ENCODE measurements at regions not wholly inside any gene's neighbourhood (a gene's known extent, or its start where the extent isn't known, plus 50 kb on each side); places are given as distances from the start of the nearest gene placed in this dataset.

GRCh38 chr20:20782755-20783154, 70.3 kb upstream of the RALGAPA2 start:
- Histone ChIP-seq H3K27ac (no peak overlapping the region), H3K4me1 (ENCODE audit: control insufficient read depth in 1 of 2, low read depth in 2 of 2) (no peaks in the 10 kb centered on the region), H3K9me3 (no peaks in the 10 kb centered on the region), H3K4me3 (no peak overlapping the region), H3K36me3 (no peaks in the 10 kb centered on the region), H3K27me3 (replicated peaks; ENCODE audit: insufficient read depth) (no peaks in the 10 kb centered on the region)
- ATAC-seq (ENCODE audit: insufficient number of reproducible peaks, low FRiP score, low read depth) = no peak
- DNase-seq (ENCODE audit: low spot score) = no peak
- TF ChIP-seq, protein P1, sequence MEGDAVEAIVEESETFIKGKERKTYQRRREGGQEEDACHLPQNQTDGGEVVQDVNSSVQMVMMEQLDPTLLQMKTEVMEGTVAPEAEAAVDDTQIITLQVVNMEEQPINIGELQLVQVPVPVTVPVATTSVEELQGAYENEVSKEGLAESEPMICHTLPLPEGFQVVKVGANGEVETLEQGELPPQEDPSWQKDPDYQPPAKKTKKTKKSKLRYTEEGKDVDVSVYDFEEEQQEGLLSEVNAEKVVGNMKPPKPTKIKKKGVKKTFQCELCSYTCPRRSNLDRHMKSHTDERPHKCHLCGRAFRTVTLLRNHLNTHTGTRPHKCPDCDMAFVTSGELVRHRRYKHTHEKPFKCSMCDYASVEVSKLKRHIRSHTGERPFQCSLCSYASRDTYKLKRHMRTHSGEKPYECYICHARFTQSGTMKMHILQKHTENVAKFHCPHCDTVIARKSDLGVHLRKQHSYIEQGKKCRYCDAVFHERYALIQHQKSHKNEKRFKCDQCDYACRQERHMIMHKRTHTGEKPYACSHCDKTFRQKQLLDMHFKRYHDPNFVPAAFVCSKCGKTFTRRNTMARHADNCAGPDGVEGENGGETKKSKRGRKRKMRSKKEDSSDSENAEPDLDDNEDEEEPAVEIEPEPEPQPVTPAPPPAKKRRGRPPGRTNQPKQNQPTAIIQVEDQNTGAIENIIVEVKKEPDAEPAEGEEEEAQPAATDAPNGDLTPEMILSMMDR (IDR thresholded peaks at IDR 0.05) = no peak

- ATAC-seq (ENCODE audit: insufficient number of reproducible peaks, low FRiP score, low read depth) (no peak), DNase-seq (ENCODE audit: low spot score) (no peak)
- H3K4me1 ChIP-seq (ENCODE audit: control insufficient read depth in 1 of 2, low read depth in 2 of 2) = no peaks in the 10 kb centered on the region
- TF ChIP-seq, protein P1 (IDR thresholded peaks at IDR 0.05) = no peak
- H3K27ac ChIP-seq = no peak overlapping the region
- H3K36me3 ChIP-seq = no peaks in the 10 kb centered on the region
- H3K4me3 ChIP-seq = no peak overlapping the region
- H3K27me3 ChIP-seq (replicated peaks; ENCODE audit: insufficient read depth) = no peaks in the 10 kb centered on the region
- H3K9me3 ChIP-seq = no peaks in the 10 kb centered on the region
These were observed 69.8 kb upstream of the RALGAPA2 start for GRCh38 chr20:20782231-20782630.

- Histone ChIP-seq H3K36me3 (no peaks in the 10 kb centered on the region), H3K27ac (no peak overlapping the region), H3K27me3 (replicated peaks; ENCODE audit: insufficient read depth) (no peaks in the 10 kb centered on the region), H3K9me3 (no peaks in the 10 kb centered on the region), H3K4me1 (ENCODE audit: control insufficient read depth in 1 of 2, low read depth in 2 of 2) (no peaks in the 10 kb centered on the region), H3K4me3 (no peak overlapping the region)
- TF ChIP-seq, protein P1 (IDR thresholded peaks at IDR 0.05) = no peak
- DNase-seq (ENCODE audit: low spot score) = no peak
- ATAC-seq (ENCODE audit: insufficient number of reproducible peaks, low FRiP score, low read depth) = no peak
These were observed 68.6 kb upstream of the RALGAPA2 start for GRCh38 chr20:20781029-20781428.

- TF ChIP-seq, protein P1 (IDR thresholded peaks at IDR 0.05) = no peak
- no peak overlapping the region for H3K4me3 ChIP-seq
- DNase-seq (ENCODE audit: low spot score) (peak; percentile 9), ATAC-seq (ENCODE audit: insufficient number of reproducible peaks, low FRiP score, low read depth) (no peak)
- H3K27ac ChIP-seq = no peak overlapping the region
- no peaks in the 10 kb centered on the region for H3K9me3 ChIP-seq
- no peaks in the 10 kb centered on the region for H3K36me3 ChIP-seq
- no peaks in the 10 kb centered on the region for H3K27me3 ChIP-seq (replicated peaks; ENCODE audit: insufficient read depth)
- no peaks in the 10 kb centered on the region for H3K4me1 ChIP-seq (ENCODE audit: control insufficient read depth in 1 of 2, low read depth in 2 of 2)
These were observed 67.8 kb upstream of the RALGAPA2 start for GRCh38 chr20:20780127-20780824.

DNA sequence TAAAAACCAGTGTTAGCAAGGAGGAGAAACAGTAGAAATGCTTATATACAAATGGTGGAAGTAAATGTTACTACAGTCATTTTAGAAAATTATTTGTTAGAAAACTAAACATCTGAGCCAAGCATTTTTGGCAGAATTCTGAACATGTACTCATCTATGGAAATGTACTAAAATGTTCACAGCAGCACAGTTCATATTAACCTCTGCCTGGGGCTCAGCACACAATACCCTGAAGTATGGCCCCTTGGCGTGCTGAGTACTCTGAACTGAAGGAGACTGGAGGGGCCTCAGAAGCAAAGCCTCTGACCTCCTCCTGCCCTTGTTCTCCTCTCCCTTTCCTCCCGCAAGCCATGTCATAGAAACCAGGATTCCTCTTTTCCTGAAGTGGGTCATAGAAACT, 66.2 kb upstream of the RALGAPA2 start:
- Histone ChIP-seq H3K36me3 (no peaks in the 10 kb centered on the region), H3K4me1 (ENCODE audit: control insufficient read depth in 1 of 2, low read depth in 2 of 2) (no peaks in the 10 kb centered on the region), H3K4me3 (no peak overlapping the region), H3K9me3 (no peaks in the 10 kb centered on the region), H3K27me3 (replicated peaks; ENCODE audit: insufficient read depth) (no peaks in the 10 kb centered on the region), H3K27ac (no peak overlapping the region)
- TF ChIP-seq, protein P1 (IDR thresholded peaks at IDR 0.05) = no peak
- ATAC-seq (ENCODE audit: insufficient number of reproducible peaks, low FRiP score, low read depth) = no peak
- no peak for DNase-seq (ENCODE audit: low spot score)
